Mesothelial cell of epicardium (in vitro differentiated cells): ENCODE measurements at regions not wholly inside any gene's neighbourhood (a gene's known extent, or its start where the extent isn't known, plus 50 kb on each side); places are given as distances from the start of the nearest gene placed in this dataset.

Experiments
- DNase-seq, 2 experiments: peaks; one replicate each; pipeline ENCODE4 v3.0.0; 2021; ENCODE audit warnings: low spot score in 2 of 2; ENCODE audit not compliant: unreplicated experiment in 2 of 2
- H3K27ac Mint-ChIP-seq: 2 replicates; pipeline ENCODE4 v1.8.0; 2021; ENCODE audit warnings: mixed read lengths
- H3K27me3 Mint-ChIP-seq: 2 replicates; pipeline ENCODE4 v1.8.0; 2021; ENCODE audit warnings: low read depth, mixed read lengths
- H3K36me3 Mint-ChIP-seq: 2 replicates; pipeline ENCODE4 v1.8.0; 2021; ENCODE audit warnings: mixed read lengths
- H3K4me1 Mint-ChIP-seq: 2 replicates; pipeline ENCODE4 v1.8.0; 2021; ENCODE audit warnings: mixed read lengths
- H3K4me3 Mint-ChIP-seq: 2 replicates; pipeline ENCODE4 v1.8.0; 2021; ENCODE audit warnings: mild to moderate bottlenecking, moderate library complexity, mixed read lengths
- H3K9me3 Mint-ChIP-seq: 2 replicates; pipeline ENCODE4 v1.8.0; 2021; ENCODE audit warnings: mixed read lengths
- CTCF ChIP-seq: fragments of 200-600 bp; sonication (generic); IDR thresholded peaks from one replicate; pipeline ENCODE4 v1.5.0; 2021; ENCODE audit warnings: antibody characterized with exemption; ENCODE audit not compliant: unreplicated experiment

GRCh38 chr2:20534913-20535801 is 88.3 kb downstream of the RHOB start:
- no peak overlapping the region for H3K4me3 Mint-ChIP-seq
- DNase-seq: no peak
- no peak overlapping the region for H3K27ac Mint-ChIP-seq
- peaks cover 29% of the 10 kb centered on the region for H3K4me1 Mint-ChIP-seq
- no peak for TF ChIP-seq CTCF
- no peaks in the 10 kb centered on the region for H3K27me3 Mint-ChIP-seq
- no peaks in the 10 kb centered on the region for H3K9me3 Mint-ChIP-seq
- no peaks in the 10 kb centered on the region for H3K36me3 Mint-ChIP-seq

- no peak for TF ChIP-seq CTCF
- Mint-ChIP-seq H3K9me3 (no peaks in the 10 kb centered on the region), H3K4me3 (no peak overlapping the region), H3K27ac (no peak overlapping the region), H3K27me3 (no peaks in the 10 kb centered on the region), H3K4me1 (peaks cover 24% of the 10 kb centered on the region), H3K36me3 (no peaks in the 10 kb centered on the region)
- DNase-seq: no peak
These were observed 89.9 kb downstream of the RHOB start for GRCh38 chr2:20536619-20537422.

- H3K27me3 Mint-ChIP-seq: no peaks in the 10 kb centered on the region
- H3K9me3 Mint-ChIP-seq: no peaks in the 10 kb centered on the region
- H3K27ac Mint-ChIP-seq: no peak overlapping the region
- DNase-seq: no peak
- H3K4me3 Mint-ChIP-seq: no peak overlapping the region
- no peak for TF ChIP-seq CTCF
- H3K4me1 Mint-ChIP-seq: peaks cover 22% of the 10 kb centered on the region
- H3K36me3 Mint-ChIP-seq: no peaks in the 10 kb centered on the region
These were observed 90.8 kb downstream of the RHOB start for GRCh38 chr2:20537423-20538307.

- H3K9me3 Mint-ChIP-seq: no peaks in the 10 kb centered on the region
- H3K4me3 Mint-ChIP-seq: no peak overlapping the region
- no peaks in the 10 kb centered on the region for H3K27me3 Mint-ChIP-seq
- H3K27ac Mint-ChIP-seq: no peak overlapping the region
- no peak for TF ChIP-seq CTCF
- no peak for DNase-seq
- no peaks in the 10 kb centered on the region for H3K36me3 Mint-ChIP-seq
- H3K4me1 Mint-ChIP-seq: peaks cover 22% of the 10 kb centered on the region
These were observed 91.6 kb downstream of the RHOB start for GRCh38 chr2:20538308-20539132.
